Kidney (tissue), 13 donors: ENCODE measurements at regions not wholly inside any gene's neighbourhood (a gene's known extent, or its start where the extent isn't known, plus 50 kb on each side); places are given as distances from the start of the nearest gene placed in this dataset.

ENCODE experiments used
- DNase-seq, 5 donors: peaks; one replicate each; pipeline ENCODE4 v3.0.0-alpha.2; 2013 to 2020
- FAIRE-seq: peaks from 2 replicates; lab custom pipeline; 2012; peaks lifted over from hg19 to GRCh38; lab: Jason Lieb, UNC
- H3K27ac ChIP-seq, 2 donors: one replicate each; pipeline ENCODE4 v1.7.0; 2013; ENCODE audit warnings: low read depth in 2 of 2, low read length in 2 of 2, inconsistent platforms in 1 of 2
- H3K27me3 ChIP-seq: one replicate; pipeline ENCODE4 v1.7.1; 2013; ENCODE audit warnings: low read length, inconsistent platforms; ENCODE audit not compliant: control insufficient read depth, insufficient read depth
- H3K36me3 ChIP-seq, 3 donors: one replicate each; pipeline versions ENCODE4 v1.7.0 to v1.7.1; 2013; ENCODE audit warnings: low read length in 3 of 3, control low read depth in 1 of 3, inconsistent platforms in 1 of 3; ENCODE audit not compliant: insufficient read depth in 3 of 3, control insufficient read depth in 2 of 3
- H3K4me1 ChIP-seq, 3 donors: one replicate each; pipeline versions ENCODE4 v1.7.0 to v1.7.1; 2013; ENCODE audit warnings: low read length in 3 of 3, inconsistent platforms in 1 of 3, low read depth in 1 of 3; ENCODE audit not compliant: control insufficient read depth in 2 of 3, insufficient read depth in 2 of 3
- H3K4me3 ChIP-seq, 3 donors: one replicate each; pipeline versions ENCODE4 v1.7.0 to v1.8.1; 2013; ENCODE audit warnings: low read length in 3 of 3, control low read depth in 1 of 3, inconsistent platforms in 1 of 3
- H3K9ac ChIP-seq, 3 donors: one replicate each; pipeline versions ENCODE4 v1.7.0 to v1.7.1; 2013; ENCODE audit warnings: low read length in 3 of 3, control low read depth in 1 of 3, inconsistent platforms in 1 of 3
- H3K9me3 ChIP-seq, 3 donors: one replicate each; pipeline versions ENCODE4 v1.7.0 to v1.7.1; 2013; ENCODE audit warnings: low read length in 3 of 3, control low read depth in 1 of 3, inconsistent platforms in 1 of 3; ENCODE audit not compliant: control insufficient read depth in 2 of 3, insufficient read depth in 1 of 3
- intact Hi-C: fragments of 100-400 bp; cut with DNase I; formaldehyde crosslinking; loops from one replicate; pipeline ENCODE4 v1.11.1; 2022
- TF ChIP-seq, protein P1 (sequence below): IDR thresholded peaks from 3 replicates; pipeline ENCODE4 v1.5.1; 2012; ENCODE audit warnings: mild to moderate bottlenecking, moderate library complexity, borderline replicate concordance; ENCODE audit not compliant: insufficient read depth; ENCODE audit errors: extremely low read depth
- donor health status: control.
- donor health status: control.
- donor health status: control.
- donor health status: control.
- donor health status: control.
- donor health status: DM: yes; HTN: yes; CAD: no.
- donor health status: Normal renal cell carcinoma (clear cell type).

DNA sequence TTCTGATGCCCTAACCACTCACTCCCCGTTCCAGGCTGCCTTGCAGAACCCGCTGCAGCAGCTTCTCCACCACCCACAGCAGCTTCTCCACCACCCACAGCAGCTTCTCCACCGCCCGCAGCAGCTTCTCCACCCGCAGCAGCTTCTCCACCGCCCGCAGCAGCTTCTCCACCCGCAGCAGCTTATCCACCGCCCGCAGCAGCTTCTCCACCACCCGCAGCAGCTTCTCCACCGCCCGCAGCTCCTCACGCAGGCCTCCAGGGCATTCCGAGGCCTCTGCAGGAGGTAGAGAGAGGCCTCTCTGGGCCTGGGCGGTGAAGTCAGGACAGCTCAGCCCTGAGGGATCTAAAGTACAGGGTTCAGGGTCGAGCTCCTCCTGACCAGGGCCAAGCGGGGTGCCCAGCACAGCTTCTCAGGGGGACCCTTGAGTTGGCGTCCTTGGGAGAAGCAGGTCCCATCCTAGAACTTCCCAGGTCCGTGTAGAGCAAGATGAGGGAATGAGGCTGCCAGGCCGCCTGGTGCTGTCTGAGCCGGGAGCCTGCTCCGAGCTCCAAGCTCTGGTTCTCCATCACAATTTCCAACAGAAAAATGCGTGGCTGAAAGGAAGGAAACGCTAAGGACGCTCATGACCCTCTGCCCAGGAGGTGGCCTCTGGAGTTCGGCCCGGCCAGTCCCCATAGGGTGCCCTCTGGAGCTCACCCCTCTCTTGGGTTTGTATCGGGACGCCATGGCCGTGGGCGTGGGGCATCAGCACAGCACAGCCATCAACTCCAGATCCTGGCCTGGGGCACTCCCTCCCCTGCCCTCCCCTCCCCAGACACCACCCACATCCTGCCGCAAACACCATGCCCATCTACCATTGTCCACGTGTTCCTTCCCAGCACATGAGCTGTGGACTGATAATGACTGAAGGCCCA is 528.6 kb downstream of the BRD1 start:
- Histone ChIP-seq H3K9ac (no peak overlapping the region), H3K27me3 (no peaks in the 10 kb centered on the region), H3K9me3 (peaks cover 0 to under 1% (median 0%) of the 10 kb centered on the region in 3 donors), H3K4me1 (no peaks in the 10 kb centered on the region), H3K36me3 (no peaks in the 10 kb centered on the region), H3K4me3 (no peak overlapping the region), H3K27ac (no peak overlapping the region)
- FAIRE-seq: no peak
- intact Hi-C loops: no loop called here
- peak in 2 of 5 donors; percentile 6 to 24 for DNase-seq
- TF ChIP-seq, protein P1, sequence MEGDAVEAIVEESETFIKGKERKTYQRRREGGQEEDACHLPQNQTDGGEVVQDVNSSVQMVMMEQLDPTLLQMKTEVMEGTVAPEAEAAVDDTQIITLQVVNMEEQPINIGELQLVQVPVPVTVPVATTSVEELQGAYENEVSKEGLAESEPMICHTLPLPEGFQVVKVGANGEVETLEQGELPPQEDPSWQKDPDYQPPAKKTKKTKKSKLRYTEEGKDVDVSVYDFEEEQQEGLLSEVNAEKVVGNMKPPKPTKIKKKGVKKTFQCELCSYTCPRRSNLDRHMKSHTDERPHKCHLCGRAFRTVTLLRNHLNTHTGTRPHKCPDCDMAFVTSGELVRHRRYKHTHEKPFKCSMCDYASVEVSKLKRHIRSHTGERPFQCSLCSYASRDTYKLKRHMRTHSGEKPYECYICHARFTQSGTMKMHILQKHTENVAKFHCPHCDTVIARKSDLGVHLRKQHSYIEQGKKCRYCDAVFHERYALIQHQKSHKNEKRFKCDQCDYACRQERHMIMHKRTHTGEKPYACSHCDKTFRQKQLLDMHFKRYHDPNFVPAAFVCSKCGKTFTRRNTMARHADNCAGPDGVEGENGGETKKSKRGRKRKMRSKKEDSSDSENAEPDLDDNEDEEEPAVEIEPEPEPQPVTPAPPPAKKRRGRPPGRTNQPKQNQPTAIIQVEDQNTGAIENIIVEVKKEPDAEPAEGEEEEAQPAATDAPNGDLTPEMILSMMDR: no peak

DNA sequence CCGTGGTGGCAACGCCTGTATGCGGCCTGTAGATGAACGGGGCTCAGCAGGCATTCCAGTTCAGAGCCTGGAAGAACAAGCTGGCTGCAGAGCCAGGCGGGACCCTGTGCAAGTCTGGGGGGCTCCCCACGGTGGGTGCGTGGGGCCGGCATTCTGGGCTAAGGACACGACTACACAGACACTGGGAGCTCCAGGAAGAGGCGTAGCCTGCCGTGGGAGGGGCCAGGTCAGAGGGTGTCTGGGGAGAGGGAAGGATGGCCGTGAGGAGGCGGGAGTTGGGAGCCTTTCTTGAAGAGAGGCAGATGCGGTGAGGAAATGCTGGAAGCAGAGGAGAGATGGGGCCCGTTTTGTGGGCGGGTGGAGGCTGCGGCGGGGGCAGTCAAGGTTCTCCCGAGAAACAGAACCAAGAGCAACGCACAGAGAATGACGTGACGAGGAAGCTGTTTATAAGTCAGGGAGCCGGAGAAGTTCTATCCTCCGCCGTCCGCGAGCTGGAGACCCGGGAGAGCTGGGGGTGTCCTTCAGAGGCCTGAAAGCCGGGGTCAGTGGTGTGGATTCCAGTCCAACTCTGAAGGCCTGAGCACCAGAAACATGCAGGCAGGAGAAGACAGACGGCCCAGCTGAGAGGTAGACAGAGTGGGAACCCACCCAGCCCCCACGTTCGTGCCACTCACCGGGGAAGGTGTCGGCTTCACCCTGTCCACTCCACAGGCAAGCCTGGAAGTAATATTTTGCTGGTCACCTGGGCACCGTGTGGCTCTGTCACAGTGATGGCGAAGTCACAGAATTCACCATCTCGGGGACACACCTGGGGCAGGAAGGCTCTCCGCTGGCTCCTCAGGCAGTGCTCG is 529.6 kb downstream of the BRD1 start:
- H3K9ac ChIP-seq: no peak overlapping the region
- H3K9me3 ChIP-seq: peaks cover 0 to 3% (median 0%) of the 10 kb centered on the region in 3 donors
- no peaks in the 10 kb centered on the region for H3K27me3 ChIP-seq
- H3K4me1 ChIP-seq: no peaks in the 10 kb centered on the region
- TF ChIP-seq, protein P1: no peak
- FAIRE-seq (no peak), DNase-seq (peak in 2 of 5 donors; percentile 6 to 22)
- no peaks in the 10 kb centered on the region for H3K36me3 ChIP-seq
- H3K27ac ChIP-seq: no peak overlapping the region
- intact Hi-C loops: no loop called here
- H3K4me3 ChIP-seq: no peak overlapping the region

DNA sequence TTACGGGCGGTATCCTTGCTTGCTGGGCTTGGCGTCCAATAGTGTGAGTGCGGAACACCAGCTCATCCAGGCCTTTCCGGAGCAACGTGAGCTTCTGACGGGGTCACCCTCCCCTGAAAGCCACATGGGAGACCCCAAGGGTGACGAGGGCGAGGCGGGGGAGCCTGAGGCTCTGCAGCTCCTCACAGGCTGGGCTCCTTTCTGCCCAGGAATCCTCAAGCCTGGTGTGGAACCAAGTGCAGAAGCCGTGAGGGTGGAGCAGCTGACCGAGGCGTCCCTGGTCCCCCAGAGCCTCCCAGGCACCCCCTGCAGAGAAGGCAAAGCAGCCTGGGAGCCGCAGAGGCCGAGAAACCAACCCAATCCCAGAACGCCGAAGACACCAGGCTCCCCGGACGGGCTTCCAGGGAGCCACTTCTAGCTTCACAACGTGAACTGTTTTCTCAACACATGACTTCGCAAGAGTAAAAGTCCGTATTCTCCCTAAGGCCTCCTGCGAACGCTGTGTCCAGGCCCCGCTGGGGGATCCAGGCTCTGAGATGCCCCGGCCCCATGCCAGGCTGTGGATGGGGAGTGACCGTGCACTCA is 530.3 kb downstream of the BRD1 start:
- Histone ChIP-seq H3K9me3 (peaks cover 0 to 3% (median 0%) of the 10 kb centered on the region in 3 donors), H3K4me1 (no peaks in the 10 kb centered on the region), H3K27me3 (no peaks in the 10 kb centered on the region), H3K36me3 (no peaks in the 10 kb centered on the region), H3K4me3 (no peak overlapping the region), H3K9ac (no peak overlapping the region), H3K27ac (no peak overlapping the region)
- intact Hi-C loops: no loop called here
- TF ChIP-seq, protein P1: no peak
- FAIRE-seq: no peak
- peak in 1 of 5 donors; percentile 5 for DNase-seq
